ENCODE measurements at regions not wholly inside any gene's neighbourhood (a gene's known extent, or its start where the extent isn't known, plus 50 kb on each side); places are given as distances from the start of the nearest gene placed in this dataset.
"Not testable (repeated sequence)": the region's sequence is repeated elsewhere in the genome, so short reads cannot be mapped to it uniquely, and the experiment has no call there.

GRCh38 chr4:79245200-79245940, 80.5 kb downstream of the NAA11 start:
- H3K9ac ChIP-seq (ENCODE audit: low read length); H3K4me3 ChIP-seq (ENCODE audit: low read depth in 1 of 2, low read length in 2 of 2); H3K4me1 ChIP-seq (ENCODE audit: insufficient read depth, low read length); H3K36me3 ChIP-seq (ENCODE audit: insufficient read depth, low read length); H3K9me3 ChIP-seq (ENCODE audit: low read length); H3K27me3 ChIP-seq (ENCODE audit: control insufficient read depth in 1 of 2, insufficient read depth in 2 of 2, low read length in 2 of 2); H3K27ac ChIP-seq (ENCODE audit: low read depth, low read length): not testable (repeated sequence)

- no peaks in the 10 kb centered on the region for H3K4me1 ChIP-seq (ENCODE audit: insufficient read depth, low read length)
- H3K27me3 ChIP-seq (ENCODE audit: control insufficient read depth in 1 of 2, insufficient read depth in 2 of 2, low read length in 2 of 2): no peaks in the 10 kb centered on the region
- H3K4me3 ChIP-seq (ENCODE audit: low read depth in 1 of 2, low read length in 2 of 2): no peak overlapping the region
- no peak overlapping the region for H3K27ac ChIP-seq (ENCODE audit: low read depth, low read length)
- H3K9ac ChIP-seq (ENCODE audit: low read length): no peak overlapping the region
- H3K36me3 ChIP-seq (ENCODE audit: insufficient read depth, low read length): no peaks in the 10 kb centered on the region
- no peaks in the 10 kb centered on the region for H3K9me3 ChIP-seq (ENCODE audit: low read length)
Measured at GRCh38 chr4:79241846-79242245, 84.0 kb downstream of the NAA11 start.

GRCh38 chr4:79237851-79238250, 88.0 kb downstream of the NAA11 start:
- Histone ChIP-seq H3K27ac (ENCODE audit: low read depth, low read length) (no peak overlapping the region), H3K4me3 (ENCODE audit: low read depth in 1 of 2, low read length in 2 of 2) (no peak overlapping the region), H3K4me1 (ENCODE audit: insufficient read depth, low read length) (no peaks in the 10 kb centered on the region), H3K27me3 (ENCODE audit: control insufficient read depth in 1 of 2, insufficient read depth in 2 of 2, low read length in 2 of 2) (no peaks in the 10 kb centered on the region), H3K9me3 (ENCODE audit: low read length) (no peaks in the 10 kb centered on the region), H3K9ac (ENCODE audit: low read length) (no peak overlapping the region), H3K36me3 (ENCODE audit: insufficient read depth, low read length) (no peaks in the 10 kb centered on the region)

GRCh38 chr4:79236785-79237184, 89.1 kb downstream of the NAA11 start:
- Histone ChIP-seq H3K9me3 (ENCODE audit: low read length) (no peaks in the 10 kb centered on the region), H3K27me3 (ENCODE audit: control insufficient read depth in 1 of 2, insufficient read depth in 2 of 2, low read length in 2 of 2) (no peaks in the 10 kb centered on the region), H3K4me3 (ENCODE audit: low read depth in 1 of 2, low read length in 2 of 2) (no peak overlapping the region), H3K36me3 (ENCODE audit: insufficient read depth, low read length) (no peaks in the 10 kb centered on the region), H3K27ac (ENCODE audit: low read depth, low read length) (no peak overlapping the region), H3K4me1 (ENCODE audit: insufficient read depth, low read length) (no peaks in the 10 kb centered on the region), H3K9ac (ENCODE audit: low read length) (no peak overlapping the region)

GRCh38 chr4:79235095-79235494, 90.8 kb downstream of the NAA11 start:
- no peaks in the 10 kb centered on the region for H3K9me3 ChIP-seq (ENCODE audit: low read length)
- no peak overlapping the region for H3K27ac ChIP-seq (ENCODE audit: low read depth, low read length)
- H3K36me3 ChIP-seq (ENCODE audit: insufficient read depth, low read length): no peaks in the 10 kb centered on the region
- no peak overlapping the region for H3K9ac ChIP-seq (ENCODE audit: low read length)
- no peak overlapping the region for H3K4me3 ChIP-seq (ENCODE audit: low read depth in 1 of 2, low read length in 2 of 2)
- no peaks in the 10 kb centered on the region for H3K4me1 ChIP-seq (ENCODE audit: insufficient read depth, low read length)
- H3K27me3 ChIP-seq (ENCODE audit: control insufficient read depth in 1 of 2, insufficient read depth in 2 of 2, low read length in 2 of 2): no peaks in the 10 kb centered on the region

- Histone ChIP-seq H3K9me3 (ENCODE audit: low read length) (no peaks in the 10 kb centered on the region), H3K36me3 (ENCODE audit: insufficient read depth, low read length) (no peaks in the 10 kb centered on the region)
Measured at GRCh38 chr4:79233820-79234219, 92.0 kb downstream of the NAA11 start.

GRCh38 chr4:79232540-79232939, 93.3 kb downstream of the NAA11 start:
- H3K27ac ChIP-seq (ENCODE audit: low read depth, low read length): no peak overlapping the region
- H3K4me1 ChIP-seq (ENCODE audit: insufficient read depth, low read length): no peaks in the 10 kb centered on the region
- H3K9ac ChIP-seq (ENCODE audit: low read length): no peak overlapping the region
- no peaks in the 10 kb centered on the region for H3K9me3 ChIP-seq (ENCODE audit: low read length)
- no peaks in the 10 kb centered on the region for H3K27me3 ChIP-seq (ENCODE audit: control insufficient read depth in 1 of 2, insufficient read depth in 2 of 2, low read length in 2 of 2)
- H3K4me3 ChIP-seq (ENCODE audit: low read depth in 1 of 2, low read length in 2 of 2): no peak overlapping the region
- H3K36me3 ChIP-seq (ENCODE audit: insufficient read depth, low read length): no peaks in the 10 kb centered on the region

More at GRCh38 chr4:79233820-79234219, 92.0 kb downstream of the NAA11 start:
- no peak overlapping the region for H3K9ac ChIP-seq (ENCODE audit: low read length)
- no peaks in the 10 kb centered on the region for H3K4me1 ChIP-seq (ENCODE audit: insufficient read depth, low read length)
- no peak overlapping the region for H3K4me3 ChIP-seq (ENCODE audit: low read depth in 1 of 2, low read length in 2 of 2)
- no peaks in the 10 kb centered on the region for H3K27me3 ChIP-seq (ENCODE audit: control insufficient read depth in 1 of 2, insufficient read depth in 2 of 2, low read length in 2 of 2)
- no peak overlapping the region for H3K27ac ChIP-seq (ENCODE audit: low read depth, low read length)

- no peaks in the 10 kb centered on the region for H3K9me3 ChIP-seq (ENCODE audit: low read length)
- H3K4me1 ChIP-seq (ENCODE audit: insufficient read depth, low read length): no peaks in the 10 kb centered on the region
Measured at GRCh38 chr4:79227860-79228259, 98.0 kb downstream of the NAA11 start.

GRCh38 chr4:79225360-79225759, 100.5 kb downstream of the NAA11 start:
- Histone ChIP-seq H3K4me3 (ENCODE audit: low read depth in 1 of 2, low read length in 2 of 2) (no peak overlapping the region), H3K36me3 (ENCODE audit: insufficient read depth, low read length) (no peaks in the 10 kb centered on the region), H3K9ac (ENCODE audit: low read length) (no peak overlapping the region), H3K27ac (ENCODE audit: low read depth, low read length) (no peak overlapping the region), H3K9me3 (ENCODE audit: low read length) (no peaks in the 10 kb centered on the region), H3K4me1 (ENCODE audit: insufficient read depth, low read length) (no peaks in the 10 kb centered on the region), H3K27me3 (ENCODE audit: control insufficient read depth in 1 of 2, insufficient read depth in 2 of 2, low read length in 2 of 2) (no peaks in the 10 kb centered on the region)

More at GRCh38 chr4:79227860-79228259, 98.0 kb downstream of the NAA11 start:
- Histone ChIP-seq H3K4me3 (ENCODE audit: low read depth in 1 of 2, low read length in 2 of 2) (no peak overlapping the region), H3K36me3 (ENCODE audit: insufficient read depth, low read length) (no peaks in the 10 kb centered on the region), H3K27ac (ENCODE audit: low read depth, low read length) (no peak overlapping the region), H3K27me3 (ENCODE audit: control insufficient read depth in 1 of 2, insufficient read depth in 2 of 2, low read length in 2 of 2) (no peaks in the 10 kb centered on the region), H3K9ac (ENCODE audit: low read length) (no peak overlapping the region)

- Histone ChIP-seq H3K27me3 (ENCODE audit: control insufficient read depth in 1 of 2, insufficient read depth in 2 of 2, low read length in 2 of 2) (no peaks in the 10 kb centered on the region), H3K9me3 (ENCODE audit: low read length) (no peaks in the 10 kb centered on the region), H3K36me3 (ENCODE audit: insufficient read depth, low read length) (no peaks in the 10 kb centered on the region), H3K4me1 (ENCODE audit: insufficient read depth, low read length) (no peaks in the 10 kb centered on the region), H3K27ac (ENCODE audit: low read depth, low read length) (no peak overlapping the region), H3K4me3 (ENCODE audit: low read depth in 1 of 2, low read length in 2 of 2) (no peak overlapping the region), H3K9ac (ENCODE audit: low read length) (no peak overlapping the region)
Measured at GRCh38 chr4:79224777-79225104, 101.1 kb downstream of the NAA11 start.

- Histone ChIP-seq H3K9ac (ENCODE audit: low read length) (no peak overlapping the region), H3K9me3 (ENCODE audit: low read length) (no peaks in the 10 kb centered on the region), H3K36me3 (ENCODE audit: insufficient read depth, low read length) (no peaks in the 10 kb centered on the region), H3K4me3 (ENCODE audit: low read depth in 1 of 2, low read length in 2 of 2) (no peak overlapping the region), H3K27ac (ENCODE audit: low read depth, low read length) (no peak overlapping the region), H3K4me1 (ENCODE audit: insufficient read depth, low read length) (no peaks in the 10 kb centered on the region), H3K27me3 (ENCODE audit: control insufficient read depth in 1 of 2, insufficient read depth in 2 of 2, low read length in 2 of 2) (no peaks in the 10 kb centered on the region)
Measured at GRCh38 chr4:79223993-79224776, 101.7 kb downstream of the NAA11 start.

- Histone ChIP-seq H3K4me3 (ENCODE audit: low read depth in 1 of 2, low read length in 2 of 2) (no peak overlapping the region), H3K27me3 (ENCODE audit: control insufficient read depth in 1 of 2, insufficient read depth in 2 of 2, low read length in 2 of 2) (no peaks in the 10 kb centered on the region), H3K4me1 (ENCODE audit: insufficient read depth, low read length) (no peaks in the 10 kb centered on the region), H3K9me3 (ENCODE audit: low read length) (no peaks in the 10 kb centered on the region), H3K27ac (ENCODE audit: low read depth, low read length) (no peak overlapping the region), H3K9ac (ENCODE audit: low read length) (no peak overlapping the region), H3K36me3 (ENCODE audit: insufficient read depth, low read length) (no peaks in the 10 kb centered on the region)
Measured at GRCh38 chr4:79217025-79217424, 108.8 kb downstream of the NAA11 start.
